K562 (cell line): ENCODE measurements at regions not wholly inside any gene's neighbourhood (a gene's known extent, or its start where the extent isn't known, plus 50 kb on each side); places are given as distances from the start of the nearest gene placed in this dataset.

Experiments
- ATAC-seq: fragments of 200-7000 bp; cut with Tn5 transposase; 3 replicates; pipeline ENCODE4 v1.9.1; 2020; ENCODE audit warnings: moderate library complexity
- BruUV-seq: library from RNA; stranded (reverse); fragments of 400-500 nt; replicated peaks from 2 replicates; lab custom pipeline; 2021; lab: Mats Ljungman, UMichigan
- CTCF ChIA-PET: fragments of 300-600 bp; formaldehyde crosslinking; extraction: SDS; loops from one replicate; lab custom pipeline; 2021; ENCODE audit warnings: low intra/inter-chr PET ratio; lab: Yijun Ruan, JAX
- POLR2A ChIA-PET: fragments of 300-600, 350-650 bp; sonication (Branson Sonifier 250); formaldehyde crosslinking; extraction: SDS; loops from one replicate; lab custom pipeline; 2021; ENCODE audit warnings: antibody characterized with exemption, inconsistent platforms; lab: Yijun Ruan, JAX
- DNase-seq, 4 experiments: peaks; one replicate each; pipeline versions ENCODE4 v3.0.0 to v3.0.0-alpha.2; 2011 to 2018; ENCODE audit warnings: low spot score in 3 of 4, mixed read lengths in 3 of 4; ENCODE audit errors: extremely low read depth in 1 of 4
- FAIRE-seq: peaks from 2 replicates; lab custom pipeline; 2011; peaks lifted over from hg19 to GRCh38; lab: Jason Lieb, UNC
- H2AFZ ChIP-seq: 2 replicates; pipeline ENCODE4 v1.6.0; 2011; ENCODE audit warnings: low read depth, low read length, control low read depth, inconsistent platforms
- H3K27ac ChIP-seq: fragments of 200-600 bp; 3 replicates; pipeline ENCODE4 v1.8.0; 2011; ENCODE audit warnings: low read depth, mild to moderate bottlenecking, control low read depth, inconsistent platforms, low read length, moderate library complexity, mixed read lengths; ENCODE audit errors: extremely low read depth
- H3K27me3 ChIP-seq, 2 experiments: fragments of 300-600 bp in 1 of 2; 2 replicates in 1 of 2; 3 replicates in 1 of 2; pipeline versions ENCODE4 v1.6.0 to v1.8.0; 2011; ENCODE audit warnings: inconsistent platforms in 2 of 2, low read length in 2 of 2, mild to moderate bottlenecking in 1 of 2, mixed read lengths in 1 of 2, moderate library complexity in 1 of 2; ENCODE audit not compliant: control insufficient read depth in 2 of 2, insufficient read depth in 2 of 2
- H3K36me3 ChIP-seq: fragments of 300-600 bp; 3 replicates; pipeline ENCODE4 v1.8.0; 2011; ENCODE audit warnings: mild to moderate bottlenecking, low read length, inconsistent platforms; ENCODE audit not compliant: control insufficient read depth, insufficient read depth
- H3K4me1 ChIP-seq, 2 experiments: fragments of 200-600 bp in 1 of 2; replicated peaks in 1 of 2; 2 replicates in 1 of 2; 3 replicates in 1 of 2; pipeline versions ENCODE4 v1.5.1 to v1.8.0; 2011; ENCODE audit warnings: inconsistent platforms in 2 of 2, low read length in 2 of 2, mild to moderate bottlenecking in 1 of 2, mixed read lengths in 1 of 2, moderate library complexity in 1 of 2; ENCODE audit not compliant: control insufficient read depth in 2 of 2, insufficient read depth in 2 of 2
- H3K4me2 ChIP-seq: 2 replicates; pipeline ENCODE4 v1.6.1; 2011; ENCODE audit warnings: low read length, control low read depth, inconsistent platforms, mixed read lengths; ENCODE audit not compliant: insufficient read depth
- H3K4me3 ChIP-seq: fragments of 200-600 bp; sonication (generic), shearing (Covaris generic); 2 replicates; pipeline ENCODE4 v1.5.1; 2016; ENCODE audit warnings: control low read depth, inconsistent platforms
- H3K79me2 ChIP-seq: fragments of 200-600 bp; 3 replicates; pipeline ENCODE4 v1.8.0; 2011; ENCODE audit warnings: low read length, inconsistent platforms; ENCODE audit not compliant: control insufficient read depth, insufficient read depth
- H3K9ac ChIP-seq, 2 experiments: 2 replicates each; pipeline versions ENCODE4 v1.6.0 to v1.6.1; 2011; ENCODE audit warnings: low read depth in 2 of 2, low read length in 2 of 2, control low read depth in 1 of 2, inconsistent platforms in 1 of 2, mild to moderate bottlenecking in 1 of 2, mixed read lengths in 1 of 2; ENCODE audit not compliant: insufficient read depth in 1 of 2
- H3K9me1 ChIP-seq: one replicate; pipeline ENCODE4 v1.6.0; 2011; ENCODE audit warnings: inconsistent platforms, mild to moderate bottlenecking, low read length, moderate library complexity; ENCODE audit not compliant: control insufficient read depth, insufficient read depth
- H3K9me3 ChIP-seq: replicated peaks from 2 replicates; pipeline ENCODE4 v1.5.1; 2011; ENCODE audit warnings: low read depth, low read length, inconsistent platforms; ENCODE audit not compliant: control insufficient read depth, insufficient read depth
- H4K20me1 ChIP-seq: replicated peaks from 2 replicates; pipeline ENCODE4 v1.6.1; 2011; ENCODE audit warnings: low read length, inconsistent platforms, mixed read lengths; ENCODE audit not compliant: control insufficient read depth, insufficient read depth
- CGGBP1 ChIP-seq: fragments of 250-450 bp; sonication (Bioruptor Pico); IDR thresholded peaks from 2 replicates; pipeline ENCODE4 v1.9.0; 2021; ENCODE audit warnings: mild to moderate bottlenecking
- ELF4 ChIP-seq: fragments of 450-650 bp; formaldehyde crosslinking; IDR thresholded peaks from 2 replicates; pipeline ENCODE4 v1.4.0; 2022; ENCODE audit warnings: missing genetic modification characterization
- GTF2A2 ChIP-seq: IDR thresholded peaks from 2 replicates; pipeline ENCODE4 v1.6.1; 2016; ENCODE audit warnings: mild to moderate bottlenecking, missing genetic modification characterization, missing compliant biosample characterization
- KAT2B ChIP-seq: IDR thresholded peaks from one replicate; pipeline ENCODE4 v1.6.1; 2012; ENCODE audit warnings: low read depth, mild to moderate bottlenecking, control low read depth, inconsistent platforms, low read length, moderate library complexity
- MCM5 ChIP-seq: fragments of 450-650 bp; IDR thresholded peaks from 2 replicates; pipeline ENCODE4 v1.6.1; 2016; ENCODE audit warnings: low read depth
- MEF2A ChIP-seq: IDR thresholded peaks from 2 replicates; pipeline ENCODE4 v1.6.1; 2011; ENCODE audit warnings: low read depth, mild to moderate bottlenecking, low read length, moderate library complexity; ENCODE audit not compliant: control insufficient read depth
- NR2F6 ChIP-seq: fragments of 450-650 bp; formaldehyde crosslinking; IDR thresholded peaks from 2 replicates; pipeline ENCODE4 v1.4.0; 2020; ENCODE audit warnings: mild to moderate bottlenecking
- PHB2 ChIP-seq: fragments of 450-650 bp; IDR thresholded peaks from 2 replicates; pipeline ENCODE4 v1.6.1; 2017; ENCODE audit warnings: low read depth
- PTBP1 ChIP-seq: fragments of 200-400 bp; formaldehyde crosslinking; IDR thresholded peaks from 2 replicates; pipeline ENCODE4 v1.6.1; 2017; ENCODE audit warnings: low read depth, low read length
- RBM22 ChIP-seq: fragments of 200-400 bp; formaldehyde crosslinking; IDR thresholded peaks from 2 replicates; pipeline ENCODE4 v1.6.1; 2018; ENCODE audit warnings: low read length, low read depth; ENCODE audit not compliant: poor library complexity, severe bottlenecking
- SLC30A9 ChIP-seq: fragments of 250-450 bp; sonication (Bioruptor Pico); IDR thresholded peaks from 2 replicates; pipeline ENCODE4 v1.8.0; 2022; ENCODE audit warnings: mild to moderate bottlenecking, moderate library complexity
- SPI1 ChIP-seq: IDR thresholded peaks from 2 replicates; pipeline ENCODE4 v1.6.1; 2011; ENCODE audit warnings: low read depth, low read length, control low read depth, borderline replicate concordance
- TRIM25 ChIP-seq: fragments of 450-650 bp; IDR thresholded peaks from 2 replicates; pipeline ENCODE4 v1.7.0; 2016; ENCODE audit warnings: borderline replicate concordance
- ZMIZ1 ChIP-seq, 2 experiments: fragments of 150-350 bp in 1 of 2; IDR thresholded peaks; 2 replicates each; pipeline ENCODE4 v1.6.1; 2012 to 2016; ENCODE audit warnings: low read depth in 2 of 2, low read length in 2 of 2, mild to moderate bottlenecking in 1 of 2, moderate library complexity in 1 of 2
- ZNF165 ChIP-seq: fragments of 250-450 bp; sonication (Bioruptor Pico); IDR thresholded peaks from 2 replicates; pipeline ENCODE4 v1.4.0; 2020; ENCODE audit warnings: borderline replicate concordance
- ZNF316 ChIP-seq: fragments of 450-650 bp; IDR thresholded peaks from 2 replicates; pipeline ENCODE4 v1.6.1; 2016
- ZNF354B ChIP-seq: fragments of 250-450 bp; sonication (Bioruptor Pico); IDR thresholded peaks from 2 replicates; pipeline ENCODE4 v1.4.0; 2020
- ZNF780A ChIP-seq: fragments of 250-450 bp; sonication (Bioruptor Pico); IDR thresholded peaks from 2 replicates; pipeline ENCODE4 v1.5.0; 2021; ENCODE audit warnings: mild to moderate bottlenecking
- WGBS: fragments of 100-300 bp; shearing (Covaris generic); methylation state at CpG from one replicate; pipeline ENCODE4 v1.1.6; 2016; ENCODE audit warnings: low coverage, mixed read lengths; ENCODE audit not compliant: insufficient coverage; ENCODE audit errors: missing lambda C conversion rate; 5-methylcytosine and 5-hydroxymethylcytosine counted together
- in situ Hi-C: fragments of 300-500 bp; cut with MboI; formaldehyde crosslinking; loops from 4 replicates; pipeline ENCODE4 v1.15.0; 2018; ENCODE audit warnings: inconsistent platforms, mixed read lengths
- intact Hi-C: fragments of 100-400 bp; cut with micrococcal nuclease; formaldehyde crosslinking; loops from 2 replicates; pipeline ENCODE4 v1.14.2; 2022

GRCh38 chr2:42893047-42893758, 100.8 kb upstream of the HAAO start:
- ATAC-seq = no peak
- no peaks in the 10 kb centered on the region for H3K79me2 ChIP-seq
- H2AFZ ChIP-seq = 0 out of 2 replicates have a peak overlapping the region, but pooled peaks have one; percentile 5
- H3K27ac ChIP-seq = no peak overlapping the region
- H3K4me2 ChIP-seq = no peak overlapping the region
- CTCF ChIA-PET = no interaction called here
- H3K9me3 ChIP-seq = peaks cover 10% of the 10 kb centered on the region
- in situ Hi-C loops = no loop called here
- POLR2A ChIA-PET = no interaction called here
- H3K4me1 ChIP-seq = peaks cover 0 to 14% of the 10 kb centered on the region in 2 experiments; a peak in 4 of 5 replicates
- H3K36me3 ChIP-seq = no peaks in the 10 kb centered on the region
- 80% methylated on average over 5 of the region's 5 CpGs for WGBS
- TF ChIP-seq ZNF165 (CRISPR knock-in tag) = no peak
- TF ChIP-seq ZNF316 = no peak
- TF ChIP-seq MCM5 = no peak
- no peak for TF ChIP-seq ZNF354B
- TF ChIP-seq MEF2A = no peak
- no peak for TF ChIP-seq CGGBP1
- no peak for TF ChIP-seq ZNF780A
- TF ChIP-seq ZMIZ1 (IDR thresholded peaks at IDR 0.05; ENCODE audit: low read depth in 2 of 2, low read length in 2 of 2) = no peak
- TF ChIP-seq ELF4 (CRISPR knock-in tag) = no peak
- TF ChIP-seq SLC30A9 = no peak
- no peak for TF ChIP-seq SPI1
- no peak for TF ChIP-seq PHB2
- no peak for TF ChIP-seq KAT2B
- TF ChIP-seq TRIM25 = no peak
- no peak for TF ChIP-seq RBM22
- no peak for TF ChIP-seq PTBP1
- no peak for TF ChIP-seq GTF2A2 (tag)
- TF ChIP-seq NR2F6 (CRISPR knock-in tag) = no peak
- FAIRE-seq = no peak
- no peaks in the 10 kb centered on the region for H3K9me1 ChIP-seq
- H3K9ac ChIP-seq = no peak overlapping the region
- H4K20me1 ChIP-seq = no peaks in the 10 kb centered on the region
- intact Hi-C loops = no loop called here
- no peak for DNase-seq
- BruUV-seq = no TSS peak
- no peak overlapping the region for H3K4me3 ChIP-seq
- H3K27me3 ChIP-seq = no peaks in the 10 kb centered on the region
